Spleen (tissue), 11 donors: ENCODE measurements at regions not wholly inside any gene's neighbourhood (a gene's known extent, or its start where the extent isn't known, plus 50 kb on each side); places are given as distances from the start of the nearest gene placed in this dataset.

ENCODE experiments used
- DNase-seq: peaks from one replicate; pipeline ENCODE4 v3.0.0-alpha.2; 2020
- H3K27ac ChIP-seq, 8 donors: fragments of 200-600 bp; sonication (generic) in 7 of 8; 1 replicate in 4 of 8; 2 replicates in 4 of 8; pipeline versions ENCODE4 v1.5.0 to v1.8.0; 2016 to 2021; ENCODE audit warnings: inconsistent platforms in 4 of 8, mild to moderate bottlenecking in 4 of 8, moderate library complexity in 1 of 8
- H3K27me3 ChIP-seq, 7 donors: fragments of 200-600 bp; sonication (generic) in 6 of 7; replicated peaks in 1 of 7; 1 replicate in 4 of 7; 2 replicates in 3 of 7; pipeline versions ENCODE4 v1.5.0 to v1.8.0; 2016 to 2021; ENCODE audit warnings: inconsistent platforms in 3 of 7, mild to moderate bottlenecking in 1 of 7
- H3K36me3 ChIP-seq, 6 donors: fragments of 200-600 bp; sonication (generic) in 5 of 6; 1 replicate in 4 of 6; 2 replicates in 2 of 6; pipeline versions ENCODE4 v1.5.0 to v1.8.0; 2016 to 2021; ENCODE audit warnings: inconsistent platforms in 2 of 6
- H3K4me1 ChIP-seq, 6 donors: fragments of 200-600 bp; sonication (generic) in 5 of 6; 1 replicate in 3 of 6; 2 replicates in 3 of 6; pipeline versions ENCODE4 v1.5.0 to v1.8.0; 2016 to 2021; ENCODE audit warnings: inconsistent platforms in 3 of 6
- H3K4me3 ChIP-seq, 8 donors: fragments of 200-600 bp; sonication (generic) in 7 of 8; 1 replicate in 4 of 8; 2 replicates in 4 of 8; pipeline versions ENCODE4 v1.5.0 to v1.8.0; 2016 to 2021; ENCODE audit warnings: inconsistent platforms in 4 of 8, mild to moderate bottlenecking in 4 of 8, moderate library complexity in 2 of 8
- H3K9me3 ChIP-seq, 8 donors: fragments of 200-600 bp; sonication (generic) in 7 of 8; 1 replicate in 4 of 8; 2 replicates in 4 of 8; pipeline versions ENCODE4 v1.5.0 to v1.8.0; 2016 to 2021; ENCODE audit warnings: inconsistent platforms in 4 of 8
- CTCF ChIP-seq, 11 experiments: fragments of 200-600 bp in 7 of 11; fragments of 450-650 bp in 4 of 11; sonication (generic) in 4 of 11; IDR thresholded peaks in 8 of 11; conservative IDR thresholded peaks in 3 of 11; 1 replicate in 7 of 11; 2 replicates in 4 of 11; pipeline versions ENCODE4 v1.4.0 to v1.8.0; 2016 to 2021; ENCODE audit warnings: antibody characterized with exemption in 11 of 11, inconsistent platforms in 4 of 11, mild to moderate bottlenecking in 1 of 11
- POLR2A ChIP-seq, 3 donors: fragments of 450-650 bp; IDR thresholded peaks; one replicate each; pipeline ENCODE4 v1.5.1; 2017; ENCODE audit warnings: antibody characterized with exemption in 3 of 3, mild to moderate bottlenecking in 1 of 3
- POLR2AphosphoS5 ChIP-seq, 3 donors: sonication (generic); formaldehyde crosslinking; IDR thresholded peaks; one replicate each; pipeline ENCODE4 v1.5.1; 2017; ENCODE audit warnings: antibody characterized with exemption in 3 of 3
- WGBS, 5 donors: extraction: QIAGEN DNeasy Blood & Tissue Kit in 3 of 5; methylation state at CpG; one replicate each; pipeline versions ENCODE4 v1.1.5 to v1.1.7; 2013 to 2018; 5-methylcytosine and 5-hydroxymethylcytosine counted together
- intact Hi-C: fragments of 100-400 bp; cut with DNase I; formaldehyde crosslinking; loops from one replicate; pipeline ENCODE4 v1.15.0; 2023; ENCODE audit warnings: low total_unique reads
- donor health status: healthy with polysubstance abuse.
- donor health status: DM: no; HTN: no; CAD: no; lungs with moderate emphysema.
- donor health status: DM: no; HTN: no; CAD: no.
- donor health status: Bipolar disorder and iron deficiency.
- donor health status: healthy.
- donor health status: DM: no; HTN: no; CAD: no.
- donor health status: DM: yes; HTN: yes; CAD: no.

DNA sequence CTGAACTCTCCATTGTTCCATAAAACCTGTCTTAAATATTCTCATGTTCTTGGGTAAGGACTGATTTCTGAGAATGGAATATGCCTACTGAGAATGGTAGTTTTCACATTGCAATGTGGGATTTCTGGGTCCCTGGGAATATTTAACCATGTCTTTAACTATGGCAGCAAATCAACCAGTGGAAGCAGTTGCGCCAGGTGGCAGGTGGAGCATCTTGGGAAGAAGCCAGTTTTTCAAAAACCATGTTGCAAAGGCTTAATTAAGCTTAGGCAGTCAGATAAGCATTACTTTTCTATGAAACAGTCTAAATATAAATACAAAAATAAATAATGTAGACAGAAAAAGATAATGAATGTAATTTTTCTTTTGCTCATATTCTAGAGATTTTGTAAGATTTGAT is 448.1 kb downstream of the ADAMTS20 start:
- no peaks in the 10 kb centered on the region for H3K4me1 ChIP-seq
- no peak for TF ChIP-seq POLR2AphosphoS5 (IDR thresholded peaks at IDR 0.05)
- no peak for TF ChIP-seq POLR2A (IDR thresholded peaks at IDR 0.05)
- TF ChIP-seq CTCF (IDR thresholded peaks at IDR 0.05 in 8 of 11, conservative IDR thresholded peaks at IDR 0.05 in 3 of 11), result no peak
- no peak overlapping the region for H3K4me3 ChIP-seq
- H3K27me3 ChIP-seq, result no peaks in the 10 kb centered on the region
- no peak for DNase-seq
- 78 to 97% (median 90%) methylated on average over 1 of the region's 1 CpG for WGBS, 5 donors
- H3K36me3 ChIP-seq, result no peaks in the 10 kb centered on the region
- H3K9me3 ChIP-seq, result no peaks in the 10 kb centered on the region
- no peak overlapping the region for H3K27ac ChIP-seq
- intact Hi-C loops, result no loop called here

DNA sequence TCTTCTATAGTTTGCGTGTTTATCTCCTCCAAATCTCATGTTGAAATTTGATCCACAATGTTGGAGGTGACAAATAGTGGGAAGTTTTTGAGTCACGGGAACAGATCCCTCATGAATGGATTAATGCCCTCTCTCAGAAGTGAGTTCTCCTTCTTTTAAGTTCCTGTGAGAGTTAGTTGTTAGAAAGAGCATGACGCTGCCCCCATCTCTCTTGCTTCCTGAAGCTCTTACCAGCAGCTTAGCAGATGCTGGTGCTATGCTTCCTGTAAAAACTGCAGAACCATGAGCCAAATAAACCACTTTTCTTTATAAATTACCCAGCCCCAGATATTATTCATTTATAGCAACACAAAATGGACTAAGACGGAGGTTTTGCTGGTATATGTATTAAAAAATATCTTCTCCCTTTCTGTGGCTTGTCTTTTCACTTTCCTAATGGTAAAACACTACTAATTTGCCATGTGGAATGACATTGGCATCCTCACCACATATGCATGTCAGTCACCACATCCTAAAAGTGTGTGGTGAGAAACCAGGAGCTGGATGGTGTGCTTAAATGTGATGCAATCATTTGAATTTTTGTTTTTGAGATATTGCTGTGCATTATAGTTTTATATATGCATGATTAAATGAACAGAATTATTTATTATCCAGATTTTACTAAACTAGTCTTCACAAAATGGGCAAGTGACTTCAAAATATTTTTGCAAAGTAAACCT is 449.3 kb downstream of the ADAMTS20 start:
- intact Hi-C loops, result no loop called here
- Histone ChIP-seq H3K27ac (no peak overlapping the region), H3K9me3 (no peaks in the 10 kb centered on the region), H3K4me3 (no peak overlapping the region), H3K27me3 (no peaks in the 10 kb centered on the region), H3K36me3 (no peaks in the 10 kb centered on the region), H3K4me1 (no peaks in the 10 kb centered on the region)
- 28 to 41% (median 37%) methylated on average over 4 of the region's 4 CpGs for WGBS, 5 donors
- no peak for TF ChIP-seq POLR2A (IDR thresholded peaks at IDR 0.05)
- TF ChIP-seq POLR2AphosphoS5 (IDR thresholded peaks at IDR 0.05), result no peak
- no peak for DNase-seq

- H3K27me3 ChIP-seq, result no peaks in the 10 kb centered on the region
- DNase-seq, result no peak
- TF ChIP-seq POLR2AphosphoS5 (IDR thresholded peaks at IDR 0.05) (no peak), CTCF (IDR thresholded peaks at IDR 0.05 in 8 of 11, conservative IDR thresholded peaks at IDR 0.05 in 3 of 11) (no peak), POLR2A (IDR thresholded peaks at IDR 0.05) (no peak)
- H3K9me3 ChIP-seq, result no peaks in the 10 kb centered on the region
- H3K4me3 ChIP-seq, result no peak overlapping the region
- no peak overlapping the region for H3K27ac ChIP-seq
- H3K36me3 ChIP-seq, result no peaks in the 10 kb centered on the region
- no peaks in the 10 kb centered on the region for H3K4me1 ChIP-seq
- intact Hi-C loops, result no loop called here
- 68 to 81% (median 77%) methylated on average over 1 of the region's 1 CpG for WGBS, 5 donors
These were observed 451.8 kb downstream of the ADAMTS20 start for GRCh38 chr12:43100231-43100630.

DNA sequence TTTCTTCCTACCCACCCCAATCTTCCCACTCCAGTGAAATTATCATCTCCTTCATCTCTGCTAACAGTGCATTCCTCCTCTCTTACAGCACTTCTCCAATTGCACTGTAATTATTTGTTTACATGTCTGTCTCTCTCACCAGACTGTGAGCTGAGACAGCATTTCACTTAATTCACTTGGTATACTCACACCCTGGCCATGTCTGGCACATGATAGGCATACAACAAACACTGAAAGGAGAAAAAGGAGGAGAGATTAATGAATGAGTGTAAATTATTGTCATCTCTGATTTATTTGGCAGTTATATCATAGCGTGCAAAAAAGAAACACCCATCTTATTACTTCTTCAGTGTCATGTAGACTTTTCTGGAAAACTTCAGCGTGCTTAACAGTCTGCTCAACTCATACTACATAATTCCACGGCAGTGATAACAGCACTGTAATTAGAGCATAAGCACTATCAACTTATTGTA is 452.3 kb downstream of the ADAMTS20 start:
- DNase-seq, result no peak
- intact Hi-C loops, result no loop called here
- no peak for TF ChIP-seq POLR2A (IDR thresholded peaks at IDR 0.05)
- Histone ChIP-seq H3K27ac (no peak overlapping the region), H3K4me1 (no peaks in the 10 kb centered on the region), H3K4me3 (no peak overlapping the region), H3K27me3 (no peaks in the 10 kb centered on the region), H3K9me3 (no peaks in the 10 kb centered on the region), H3K36me3 (no peaks in the 10 kb centered on the region)
- WGBS, 5 donors, result 67 to 77% (median 74%) methylated on average over 3 of the region's 3 CpGs

GRCh38 chr12:43098766-43099550 is 453.0 kb downstream of the ADAMTS20 start:
- no peak for TF ChIP-seq POLR2AphosphoS5 (IDR thresholded peaks at IDR 0.05)
- no peak for TF ChIP-seq POLR2A (IDR thresholded peaks at IDR 0.05)
- TF ChIP-seq CTCF (IDR thresholded peaks at IDR 0.05 in 8 of 11, conservative IDR thresholded peaks at IDR 0.05 in 3 of 11), result no peak
- intact Hi-C loops, result no loop called here
- Histone ChIP-seq H3K27ac (no peak overlapping the region), H3K4me3 (no peak overlapping the region), H3K4me1 (no peaks in the 10 kb centered on the region), H3K36me3 (no peaks in the 10 kb centered on the region), H3K9me3 (no peaks in the 10 kb centered on the region), H3K27me3 (no peaks in the 10 kb centered on the region)
- no peak for DNase-seq
- 86 to 95% (median 91%) methylated on average over 7 of the region's 7 CpGs for WGBS, 5 donors
